Aorta (tissue), 5 donors: ENCODE measurements at regions not wholly inside any gene's neighbourhood (a gene's known extent, or its start where the extent isn't known, plus 50 kb on each side); places are given as distances from the start of the nearest gene placed in this dataset.
"Not testable (repeated sequence)": the region's sequence is repeated elsewhere in the genome, so short reads cannot be mapped to it uniquely, and the experiment has no call there.

ENCODE experiments used
- ATAC-seq: fragments of 200-7000 bp; cut with Tn5 transposase; one replicate; pipeline ENCODE4 v1.9.1; 2022; ENCODE audit warnings: moderate library complexity; ENCODE audit not compliant: low FRiP score
- DNase-seq, 2 donors: peaks; one replicate each; pipeline ENCODE4 v3.0.0-alpha.2; 2020
- H3K27ac ChIP-seq, 2 donors: one replicate each; pipeline ENCODE4 v1.5.1; 2013; ENCODE audit warnings: low read length in 2 of 2, mild to moderate bottlenecking in 2 of 2, moderate library complexity in 2 of 2, control low read depth in 1 of 2, inconsistent platforms in 1 of 2, low read depth in 1 of 2
- H3K27me3 ChIP-seq, 2 donors: one replicate each; pipeline ENCODE4 v1.6.1; 2013; ENCODE audit warnings: control low read depth in 1 of 2, low read length in 1 of 2, mild to moderate bottlenecking in 1 of 2, moderate library complexity in 1 of 2; ENCODE audit not compliant: insufficient read depth in 2 of 2, control insufficient read depth in 1 of 2
- H3K36me3 ChIP-seq, 2 donors: one replicate each; pipeline ENCODE4 v1.6.1; 2013; ENCODE audit warnings: control low read depth in 1 of 2, low read length in 1 of 2, mild to moderate bottlenecking in 1 of 2; ENCODE audit not compliant: insufficient read depth in 2 of 2, control insufficient read depth in 1 of 2
- H3K4me1 ChIP-seq, 2 donors: one replicate each; pipeline ENCODE4 v1.6.1; 2013; ENCODE audit warnings: low read length in 2 of 2, control low read depth in 1 of 2, mild to moderate bottlenecking in 1 of 2, moderate library complexity in 1 of 2; ENCODE audit not compliant: insufficient read depth in 2 of 2, control insufficient read depth in 1 of 2
- H3K4me3 ChIP-seq, 2 donors: one replicate each; pipeline ENCODE4 v1.5.1; 2013; ENCODE audit warnings: low read length in 2 of 2, control low read depth in 1 of 2, mild to moderate bottlenecking in 1 of 2
- H3K9me3 ChIP-seq: one replicate; pipeline ENCODE4 v1.6.1; 2013; ENCODE audit warnings: mild to moderate bottlenecking, low read length; ENCODE audit not compliant: control insufficient read depth
- WGBS, 2 donors: extraction: QIAGEN DNeasy Blood & Tissue Kit; methylation state at CpG; one replicate each; pipeline ENCODE4 v1.1.7; 2013; 5-methylcytosine and 5-hydroxymethylcytosine counted together
- intact Hi-C, 2 donors: fragments of 100-400 bp; cut with DNase I; formaldehyde crosslinking; loops; one replicate each; pipeline versions ENCODE4 v1.14.2 to v1.15.0; 2022
- donor health status: healthy with polysubstance abuse.
- donor health status: Bipolar disorder and iron deficiency.
- donor health status: DM: no; HTN: no; CAD: no.
- donor health status: DM: no; HTN: no; CAD: no.
- donor health status: DM: yes; HTN: yes; CAD: no.

DNA sequence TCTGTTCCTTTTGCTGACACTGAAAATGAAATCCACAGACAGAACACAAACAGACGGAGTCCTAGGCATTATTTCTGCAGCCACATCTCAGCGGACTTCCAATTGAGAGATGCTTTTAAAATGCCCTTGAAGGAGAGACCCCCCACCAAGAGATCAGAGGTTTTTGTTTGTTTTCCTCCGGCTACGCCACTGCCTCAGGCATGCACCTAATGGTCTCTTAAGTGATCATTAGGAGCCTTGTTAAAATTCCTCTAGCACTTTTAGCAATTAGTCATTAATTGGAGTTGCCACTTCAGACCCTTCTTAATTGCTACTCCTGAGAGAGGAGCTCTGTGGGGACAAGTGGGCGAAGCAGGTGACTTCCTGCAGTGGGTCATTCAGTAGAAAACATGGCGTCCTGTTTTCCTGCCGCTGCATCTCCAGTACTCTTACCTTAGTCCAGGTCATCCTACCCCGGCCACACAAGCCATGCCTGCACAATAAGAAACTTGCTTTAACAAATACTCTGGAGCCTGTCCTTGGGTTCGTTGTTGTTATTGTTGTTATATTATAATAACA lies 257.7 kb upstream of the CHAC2 start:
- 77 to 78% methylated on average over 9 of the region's 9 CpGs for WGBS, 2 donors
- no peak overlapping the region for H3K27ac ChIP-seq
- no peaks in the 10 kb centered on the region for H3K27me3 ChIP-seq
- no peaks in the 10 kb centered on the region for H3K4me1 ChIP-seq
- no peak overlapping the region for H3K4me3 ChIP-seq
- ATAC-seq = no peak
- intact Hi-C loops = no loop called here
- DNase-seq = no peak
- H3K9me3 ChIP-seq = no peaks in the 10 kb centered on the region
- H3K36me3 ChIP-seq = no peaks in the 10 kb centered on the region

DNA sequence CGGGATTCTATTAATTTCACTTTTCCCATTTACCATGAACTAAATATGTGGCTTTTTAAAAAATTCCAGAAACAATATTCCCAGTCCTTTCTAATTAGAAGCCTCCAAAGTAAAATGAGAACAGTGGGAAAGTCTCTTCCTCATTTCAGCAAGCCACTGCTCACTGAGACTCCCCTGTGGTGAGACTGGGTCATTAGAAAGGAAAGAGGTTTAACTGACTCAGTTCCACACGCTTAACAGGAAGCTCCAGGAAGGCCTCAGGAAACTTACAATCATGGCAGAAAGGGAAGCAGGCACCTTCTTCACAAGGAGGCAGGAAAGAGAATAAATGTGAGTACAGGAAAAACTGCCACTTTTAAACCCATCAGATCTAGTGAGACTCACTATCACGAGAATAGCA lies 258.9 kb upstream of the CHAC2 start:
- Histone ChIP-seq H3K4me1 (no peaks in the 10 kb centered on the region), H3K36me3 (no peaks in the 10 kb centered on the region), H3K27me3 (no peaks in the 10 kb centered on the region), H3K27ac (no peak overlapping the region), H3K9me3 (no peaks in the 10 kb centered on the region), H3K4me3 (no peak overlapping the region)
- intact Hi-C loops = no loop called here
- ATAC-seq (no peak), DNase-seq (no peak)
- WGBS, 2 donors = 91 to 92% methylated on average over 3 of the region's 3 CpGs

DNA sequence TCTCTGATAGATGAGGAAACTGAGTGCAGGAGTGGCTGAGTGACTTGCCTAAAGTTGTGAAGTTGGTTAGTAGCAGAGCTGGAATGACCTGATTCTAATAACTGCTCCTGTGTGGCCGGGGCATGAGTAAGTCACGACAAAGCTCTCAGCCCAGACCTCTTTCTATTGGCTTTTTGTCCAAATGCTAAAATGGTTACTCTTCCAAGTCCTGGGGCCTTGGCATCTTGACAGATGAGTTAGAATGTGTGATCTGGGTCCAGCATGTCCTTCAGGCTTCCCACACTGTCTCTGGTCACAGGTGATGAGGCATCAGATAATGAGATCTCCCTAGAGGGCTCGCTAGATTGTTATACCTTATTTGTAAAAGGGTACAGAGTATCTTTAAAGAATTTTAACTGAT lies 260.5 kb upstream of the CHAC2 start:
- intact Hi-C loops, H3K27me3 ChIP-seq, H3K27ac ChIP-seq, ATAC-seq, DNase-seq, H3K36me3 ChIP-seq, H3K4me1 ChIP-seq, H3K4me3 ChIP-seq, H3K9me3 ChIP-seq: not testable (repeated sequence)
- 42 to 44% methylated on average over 3 of the region's 3 CpGs for WGBS, 2 donors

DNA sequence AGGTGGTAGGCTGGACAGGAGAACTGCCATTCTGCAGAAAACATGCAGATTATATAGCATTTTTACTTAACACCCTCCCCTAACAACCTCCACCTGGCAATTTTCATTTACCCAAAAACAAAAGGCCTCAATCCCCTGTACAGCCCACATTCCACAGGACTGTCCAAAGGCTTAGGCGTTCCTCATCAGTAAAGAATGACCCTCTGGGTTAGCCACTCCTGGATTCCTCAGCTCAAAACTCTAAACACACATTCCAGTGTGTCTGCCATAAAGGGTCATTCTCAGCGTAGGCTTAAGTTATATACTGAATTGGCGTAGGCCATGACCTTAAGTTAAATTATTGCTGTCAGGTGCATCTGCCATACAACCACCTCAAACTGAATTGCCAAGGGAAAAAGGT lies 261.8 kb upstream of the CHAC2 start:
- 87 to 92% methylated on average over 3 of the region's 3 CpGs for WGBS, 2 donors
- H3K4me1 ChIP-seq = peaks cover 0 to 2% of the 10 kb centered on the region in 2 donors
- DNase-seq (no peak), ATAC-seq (no peak)
- H3K27me3 ChIP-seq = no peaks in the 10 kb centered on the region
- H3K27ac ChIP-seq = no peak overlapping the region
- intact Hi-C loops = no loop called here
- no peak overlapping the region for H3K4me3 ChIP-seq
- H3K9me3 ChIP-seq = no peaks in the 10 kb centered on the region
- no peaks in the 10 kb centered on the region for H3K36me3 ChIP-seq

DNA sequence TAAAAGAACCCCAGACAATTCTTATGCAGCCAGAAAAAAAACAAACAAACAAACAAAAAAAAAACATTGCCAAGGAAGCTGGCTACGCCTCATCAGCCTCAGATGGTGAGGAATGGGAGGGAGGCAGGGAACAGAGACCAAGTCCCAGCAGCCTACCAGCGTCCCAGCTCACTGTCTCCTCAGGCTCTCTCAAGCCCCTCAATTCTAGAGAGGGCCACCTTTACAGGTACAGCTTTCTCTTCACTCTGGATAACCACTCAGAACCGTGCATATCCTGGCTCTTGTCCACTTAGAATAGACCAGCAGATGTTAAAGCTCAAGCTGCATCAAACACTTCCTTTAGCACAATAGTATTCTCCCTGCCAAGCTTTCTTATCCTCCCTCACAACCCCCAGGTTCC lies 263.1 kb upstream of the CHAC2 start:
- Histone ChIP-seq H3K27ac (no peak overlapping the region), H3K4me1 (peaks cover 0 to 8% of the 10 kb centered on the region in 2 donors), H3K36me3 (no peaks in the 10 kb centered on the region), H3K4me3 (no peak overlapping the region), H3K27me3 (no peaks in the 10 kb centered on the region), H3K9me3 (no peaks in the 10 kb centered on the region)
- intact Hi-C loops = no loop called here
- WGBS, 2 donors = 81 to 87% methylated on average over 3 of the region's 3 CpGs
- ATAC-seq (no peak), DNase-seq (no peak)

DNA sequence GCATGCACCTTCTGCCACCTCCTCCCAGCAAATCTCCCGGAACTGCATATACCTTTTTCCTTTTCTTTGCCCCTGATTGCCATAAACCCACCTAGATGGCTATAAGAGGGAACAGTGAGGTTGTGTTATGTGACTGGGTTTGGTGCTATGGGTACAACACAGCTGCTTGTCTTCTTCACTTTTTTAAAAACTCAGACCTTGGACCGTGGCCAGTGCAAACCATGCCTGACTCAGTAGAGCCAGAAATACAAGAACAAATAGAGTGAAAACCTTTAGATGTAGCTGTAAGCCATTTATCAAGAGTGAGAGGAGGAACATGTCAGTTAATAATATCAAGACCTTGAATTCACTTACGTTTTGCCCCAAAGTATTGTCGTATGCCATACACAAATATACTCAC lies 267.4 kb upstream of the CHAC2 start:
- peak in 1 of 2 donors; percentile 50 for DNase-seq
- Histone ChIP-seq H3K4me3 (no peak overlapping the region), H3K36me3 (no peaks in the 10 kb centered on the region), H3K27ac (peak overlapping the region in 1 of 2 donors; percentile 76), H3K9me3 (no peaks in the 10 kb centered on the region), H3K4me1 (peaks cover 7 to 14% of the 10 kb centered on the region in 2 donors), H3K27me3 (no peaks in the 10 kb centered on the region)
- WGBS, 2 donors = 17% methylated on average over 4 of the region's 4 CpGs
- ATAC-seq = no peak
- intact Hi-C loops = no loop called here

DNA sequence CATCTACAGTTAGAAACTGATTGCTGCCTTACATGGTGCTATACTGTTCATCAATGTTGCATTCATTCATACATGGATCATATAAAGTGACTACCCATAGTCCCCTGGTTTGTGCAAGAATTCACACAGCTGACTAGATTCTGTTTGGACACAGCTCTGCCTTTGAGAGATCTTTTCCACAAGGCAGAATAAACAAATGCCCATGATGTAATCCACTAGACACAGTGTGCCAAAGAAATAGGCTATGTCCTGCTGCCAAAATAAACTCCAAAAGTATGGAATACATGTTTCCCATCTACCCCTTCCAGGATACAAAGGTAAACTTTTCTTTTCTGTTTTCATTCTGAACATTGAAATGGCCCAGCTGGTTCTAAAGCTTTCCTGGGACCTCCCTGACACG lies 269.4 kb upstream of the CHAC2 start:
- no peak overlapping the region for H3K4me3 ChIP-seq
- no peak for DNase-seq
- 0 to 7% methylated on average over 1 of the region's 1 CpG for WGBS, 2 donors
- H3K36me3 ChIP-seq = no peaks in the 10 kb centered on the region
- H3K4me1 ChIP-seq = peaks cover 7 to 14% of the 10 kb centered on the region in 2 donors
- intact Hi-C loops = loop anchor here in 1 of 2 donors (5.0 kb wide), 1 partner anchor 249 kb away; no protein-coding TSS in a partner anchor
- no peaks in the 10 kb centered on the region for H3K9me3 ChIP-seq
- peak overlapping the region; percentile 54 to 83 for H3K27ac ChIP-seq
- ATAC-seq = peak; percentile 81
- no peaks in the 10 kb centered on the region for H3K27me3 ChIP-seq

DNA sequence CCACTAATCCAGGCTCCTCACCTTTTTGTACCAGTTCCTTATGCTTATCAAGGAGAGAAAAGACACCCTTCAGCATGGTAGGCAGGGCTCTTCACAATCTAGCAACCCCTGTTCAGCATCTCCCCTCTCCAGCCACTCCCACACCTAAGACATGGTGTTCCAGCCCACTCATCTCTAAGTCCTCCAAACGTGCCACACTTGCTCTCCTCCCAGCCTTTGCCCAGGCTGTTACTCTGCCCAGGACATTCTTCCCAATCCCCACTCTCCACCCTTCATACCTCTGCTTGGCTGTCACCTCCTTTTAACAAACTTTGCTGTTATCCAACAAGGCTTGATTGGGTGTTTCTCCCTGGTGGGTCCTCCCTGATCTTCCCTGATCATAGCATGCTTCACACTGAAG lies 270.6 kb upstream of the CHAC2 start:
- intact Hi-C loops = loop anchor here in 1 of 2 donors (5.0 kb wide), 1 partner anchor 250 kb away; no protein-coding TSS in a partner anchor
- no peaks in the 10 kb centered on the region for H3K27me3 ChIP-seq
- peaks cover 7 to 14% of the 10 kb centered on the region in 2 donors for H3K4me1 ChIP-seq
- DNase-seq (no peak), ATAC-seq (no peak)
- no peak overlapping the region for H3K4me3 ChIP-seq
- H3K36me3 ChIP-seq = no peaks in the 10 kb centered on the region
- 0 to 1% methylated on average over 1 of the region's 1 CpG for WGBS, 2 donors
- no peaks in the 10 kb centered on the region for H3K9me3 ChIP-seq
- peak overlapping the region; percentile 83 to 91 for H3K27ac ChIP-seq

DNA sequence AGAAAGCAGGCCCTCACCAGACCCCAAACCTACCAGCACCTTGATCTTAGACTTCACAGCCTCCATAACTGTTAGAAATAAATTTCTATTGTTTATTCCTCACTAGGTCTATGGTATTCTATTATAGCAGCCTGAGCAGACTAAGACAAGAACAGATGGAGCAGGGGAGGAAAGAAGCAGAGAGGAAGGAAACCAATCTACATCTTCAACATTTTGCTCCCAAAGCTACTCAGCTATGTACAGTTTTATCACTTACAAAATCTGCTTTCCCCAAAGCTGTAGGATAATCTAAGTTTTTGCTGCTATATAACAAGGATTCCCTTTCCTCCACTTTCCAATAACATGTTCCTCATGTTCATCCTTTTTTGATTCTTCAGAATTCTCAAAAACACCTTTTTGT lies 274.4 kb upstream of the CHAC2 start:
- no peak overlapping the region for H3K4me3 ChIP-seq
- no peaks in the 10 kb centered on the region for H3K27me3 ChIP-seq
- DNase-seq (no peak), ATAC-seq (no peak)
- H3K36me3 ChIP-seq = no peaks in the 10 kb centered on the region
- H3K27ac ChIP-seq = no peak overlapping the region
- intact Hi-C loops = no loop called here
- H3K9me3 ChIP-seq = no peaks in the 10 kb centered on the region
- H3K4me1 ChIP-seq = peaks cover 0 to 7% of the 10 kb centered on the region in 2 donors
